HEK293 (cell line): ENCODE measurements at regions not wholly inside any gene's neighbourhood (a gene's known extent, or its start where the extent isn't known, plus 50 kb on each side); places are given as distances from the start of the nearest gene placed in this dataset.

Experiments
- CTCF ChIA-PET: fragments of 350-600 bp; formaldehyde crosslinking; extraction: SDS; loops from one replicate; lab custom pipeline; 2021; ENCODE audit warnings: antibody characterized with exemption; lab: Yijun Ruan, JAX
- POLR2A ChIA-PET: fragments of 300-600 bp; formaldehyde crosslinking; extraction: SDS; loops from one replicate; lab custom pipeline; 2020; ENCODE audit warnings: antibody characterized with exemption, inconsistent platforms; lab: Yijun Ruan, JAX
- H3K27ac ChIP-seq: fragments of 200-500 bp; sonication (Bioruptor generic); 2 replicates; pipeline ENCODE4 v1.5.1; 2014; ENCODE audit warnings: low read depth, low read length, control low read depth, inconsistent platforms; ENCODE audit errors: extremely low read depth
- H3K36me3 ChIP-seq, 2 experiments: fragments of 200-500 bp in 1 of 2; sonication (Bioruptor generic) in 1 of 2; 1 replicate in 1 of 2; 2 replicates in 1 of 2; pipeline ENCODE4 v1.5.1; 2014 to 2017; ENCODE audit warnings: inconsistent platforms in 2 of 2, low read length in 2 of 2; ENCODE audit not compliant: control insufficient read depth in 2 of 2, insufficient read depth in 1 of 2
- H3K4me1 ChIP-seq: fragments of 200-500 bp; sonication (Bioruptor generic); 2 replicates; pipeline ENCODE4 v1.5.1; 2014; ENCODE audit warnings: mild to moderate bottlenecking, low read length, inconsistent platforms; ENCODE audit not compliant: control insufficient read depth, insufficient read depth
- H3K4me3 ChIP-seq: 2 replicates; pipeline ENCODE4 v1.5.1; 2011; ENCODE audit warnings: low read depth, mild to moderate bottlenecking, control low read depth, low read length, moderate library complexity
- H3K9me3 ChIP-seq: fragments of 200-500 bp; sonication (Bioruptor generic); 2 replicates; pipeline ENCODE4 v1.5.1; 2014; ENCODE audit warnings: low read depth, low read length, inconsistent platforms; ENCODE audit not compliant: control insufficient read depth, insufficient read depth
- ATF2 ChIP-seq: fragments of 450-650 bp; formaldehyde crosslinking; IDR thresholded peaks from 2 replicates; pipeline ENCODE4 v1.5.1; 2016; ENCODE audit warnings: missing biosample characterization, missing genetic modification characterization, low read depth
- CTCF ChIP-seq: fragments of 450-650 bp; formaldehyde crosslinking; IDR thresholded peaks from 2 replicates; pipeline ENCODE4 v1.5.1; 2016; ENCODE audit warnings: missing biosample characterization, missing genetic modification characterization
- EGR2 ChIP-seq: fragments of 450-650 bp; formaldehyde crosslinking; IDR thresholded peaks from 2 replicates; pipeline ENCODE4 v1.5.1; 2016; ENCODE audit warnings: low read depth, missing biosample characterization, missing genetic modification characterization
- FEZF1 ChIP-seq: fragments of 450-650 bp; formaldehyde crosslinking; IDR thresholded peaks from 2 replicates; pipeline ENCODE4 v1.5.1; 2016; ENCODE audit warnings: missing biosample characterization, missing genetic modification characterization
- HIC1 ChIP-seq: fragments of 450-650 bp; formaldehyde crosslinking; IDR thresholded peaks from 2 replicates; pipeline ENCODE4 v1.5.1; 2016; ENCODE audit warnings: missing biosample characterization, missing genetic modification characterization
- IKZF3 ChIP-seq: fragments of 450-650 bp; IDR thresholded peaks from 2 replicates; pipeline ENCODE4 v1.5.0; 2018; ENCODE audit warnings: missing biosample characterization, mild to moderate bottlenecking, missing genetic modification characterization, moderate library complexity
- OSR2 ChIP-seq: fragments of 450-650 bp; formaldehyde crosslinking; IDR thresholded peaks from 2 replicates; pipeline ENCODE4 v1.5.1; 2016; ENCODE audit warnings: missing biosample characterization, missing genetic modification characterization
- PATZ1 ChIP-seq: fragments of 450-650 bp; formaldehyde crosslinking; IDR thresholded peaks from 2 replicates; pipeline ENCODE4 v1.5.1; 2016; ENCODE audit warnings: missing biosample characterization, missing genetic modification characterization
- TSHZ1 ChIP-seq: fragments of 450-650 bp; formaldehyde crosslinking; IDR thresholded peaks from 2 replicates; pipeline ENCODE4 v1.5.1; 2016; ENCODE audit warnings: missing biosample characterization, missing genetic modification characterization, borderline replicate concordance
- ZFHX2 ChIP-seq: fragments of 450-650 bp; formaldehyde crosslinking; conservative IDR thresholded peaks from 2 replicates; pipeline ENCODE4 v1.5.1; 2016; ENCODE audit warnings: missing biosample characterization, missing genetic modification characterization
- ZFP41 ChIP-seq: fragments of 450-650 bp; formaldehyde crosslinking; IDR thresholded peaks from 2 replicates; pipeline ENCODE4 v1.5.1; 2016; ENCODE audit warnings: missing biosample characterization, missing genetic modification characterization, borderline replicate concordance
- ZNF221 ChIP-seq: fragments of 450-650 bp; formaldehyde crosslinking; IDR thresholded peaks from 2 replicates; pipeline ENCODE4 v1.5.1; 2017; ENCODE audit warnings: missing biosample characterization, missing genetic modification characterization, borderline replicate concordance
- ZNF37A ChIP-seq: fragments of 450-650 bp; IDR thresholded peaks from 2 replicates; pipeline ENCODE4 v1.5.1; 2018; ENCODE audit warnings: missing biosample characterization, missing genetic modification characterization
- ZNF544 ChIP-seq: fragments of 450-650 bp; formaldehyde crosslinking; IDR thresholded peaks from 2 replicates; pipeline ENCODE4 v1.5.0; 2017; ENCODE audit warnings: missing biosample characterization, missing genetic modification characterization
- ZNF580 ChIP-seq: fragments of 450-650 bp; formaldehyde crosslinking; IDR thresholded peaks from 2 replicates; pipeline ENCODE4 v1.5.1; 2016; ENCODE audit warnings: missing biosample characterization, missing genetic modification characterization
- ZNF621 ChIP-seq: fragments of 450-650 bp; formaldehyde crosslinking; IDR thresholded peaks from 2 replicates; pipeline ENCODE4 v1.5.1; 2017; ENCODE audit warnings: missing biosample characterization, missing genetic modification characterization
- ZNF701 ChIP-seq: fragments of 450-650 bp; formaldehyde crosslinking; IDR thresholded peaks from 2 replicates; pipeline ENCODE4 v1.5.1; 2016; ENCODE audit warnings: missing biosample characterization, missing genetic modification characterization
- ZNF830 ChIP-seq: fragments of 450-650 bp; IDR thresholded peaks from 2 replicates; pipeline ENCODE4 v1.5.0; 2018; ENCODE audit warnings: missing biosample characterization, missing genetic modification characterization, low read depth, mild to moderate bottlenecking, moderate library complexity
- ZSCAN23 ChIP-seq: fragments of 450-650 bp; formaldehyde crosslinking; IDR thresholded peaks from 2 replicates; pipeline ENCODE4 v1.5.1; 2016; ENCODE audit warnings: missing biosample characterization, missing genetic modification characterization
- ZXDB ChIP-seq: fragments of 450-650 bp; formaldehyde crosslinking; IDR thresholded peaks from 2 replicates; pipeline ENCODE4 v1.5.1; 2016; ENCODE audit warnings: missing biosample characterization, missing genetic modification characterization

GRCh38 chr14:59018978-59019377 lies 169.5 kb upstream of the DAAM1 start:
- no peak overlapping the region for H3K4me3 ChIP-seq
- CTCF ChIA-PET: interaction anchor here (0.6 to 1.4 kb wide), 6 partner anchors 95 to 518 kb away, joined by 3 to 5 read pairs (median 4); no protein-coding TSS in a partner anchor
- no peak for TF ChIP-seq FEZF1
- TF ChIP-seq HIC1 (tag by site-specific recombination): no peak
- no peak for TF ChIP-seq ZNF37A (tag by site-specific recombination)
- TF ChIP-seq ATF2: no peak
- TF ChIP-seq ZXDB: no peak
- TF ChIP-seq, all 188 proteins: peak for 0
- H3K4me1 ChIP-seq: no peaks in the 10 kb centered on the region; the same call in 1 of the 2 replicates
- no peaks in the 10 kb centered on the region for H3K36me3 ChIP-seq
- no peak overlapping the region for H3K27ac ChIP-seq
- POLR2A ChIA-PET: no interaction called here
- H3K9me3 ChIP-seq: no peaks in the 10 kb centered on the region

GRCh38 chr14:59020382-59020781 lies 168.1 kb upstream of the DAAM1 start:
- no peaks in the 10 kb centered on the region for H3K9me3 ChIP-seq
- H3K4me3 ChIP-seq: no peak overlapping the region
- ChIA-PET CTCF (interaction anchor here (0.6 to 2.0 kb wide), 17 partner anchors 9 to 576 kb away, joined by 3 to 10 read pairs (median 3); partner anchors contain the start of gene DACT1), POLR2A (no interaction called here)
- no peaks in the 10 kb centered on the region for H3K36me3 ChIP-seq
- TF ChIP-seq CTCF (tag by site-specific recombination) (no peak), ZFP41 (tag by site-specific recombination) (no peak), PATZ1 (no peak), ZNF221 (tag by site-specific recombination) (no peak), ZSCAN23 (tag by site-specific recombination) (no peak), ZNF701 (tag by site-specific recombination) (no peak), OSR2 (no peak), ZNF580 (tag by site-specific recombination) (no peak), TSHZ1 (tag by site-specific recombination) (no peak), ZFHX2 (tag by site-specific recombination) (no peak), ZNF830 (tag by site-specific recombination) (no peak), ZNF621 (tag by site-specific recombination) (no peak), ZNF544 (no peak), IKZF3 (no peak), EGR2 (tag by site-specific recombination) (no peak)
- no peak overlapping the region for H3K27ac ChIP-seq
- no peaks in the 10 kb centered on the region; the same call in 1 of the 2 replicates for H3K4me1 ChIP-seq
